HEK293 (cell line): ENCODE measurements at regions not wholly inside any gene's neighbourhood (a gene's known extent, or its start where the extent isn't known, plus 50 kb on each side); places are given as distances from the start of the nearest gene placed in this dataset.

Source experiments
- CTCF ChIA-PET: fragments of 350-600 bp; formaldehyde crosslinking; extraction: SDS; loops from one replicate; lab custom pipeline; 2021; ENCODE audit warnings: antibody characterized with exemption; lab: Yijun Ruan, JAX
- POLR2A ChIA-PET: fragments of 300-600 bp; formaldehyde crosslinking; extraction: SDS; loops from one replicate; lab custom pipeline; 2020; ENCODE audit warnings: antibody characterized with exemption, inconsistent platforms; lab: Yijun Ruan, JAX
- H3K27ac ChIP-seq: fragments of 200-500 bp; sonication (Bioruptor generic); 2 replicates; pipeline ENCODE4 v1.5.1; 2014; ENCODE audit warnings: low read depth, low read length, control low read depth, inconsistent platforms; ENCODE audit errors: extremely low read depth
- H3K36me3 ChIP-seq, 2 experiments: fragments of 200-500 bp in 1 of 2; sonication (Bioruptor generic) in 1 of 2; 1 replicate in 1 of 2; 2 replicates in 1 of 2; pipeline ENCODE4 v1.5.1; 2014 to 2017; ENCODE audit warnings: inconsistent platforms in 2 of 2, low read length in 2 of 2; ENCODE audit not compliant: control insufficient read depth in 2 of 2, insufficient read depth in 1 of 2
- H3K4me1 ChIP-seq: fragments of 200-500 bp; sonication (Bioruptor generic); 2 replicates; pipeline ENCODE4 v1.5.1; 2014; ENCODE audit warnings: mild to moderate bottlenecking, low read length, inconsistent platforms; ENCODE audit not compliant: control insufficient read depth, insufficient read depth
- H3K4me3 ChIP-seq: 2 replicates; pipeline ENCODE4 v1.5.1; 2011; ENCODE audit warnings: low read depth, mild to moderate bottlenecking, control low read depth, low read length, moderate library complexity
- H3K9me3 ChIP-seq: fragments of 200-500 bp; sonication (Bioruptor generic); 2 replicates; pipeline ENCODE4 v1.5.1; 2014; ENCODE audit warnings: low read depth, low read length, inconsistent platforms; ENCODE audit not compliant: control insufficient read depth, insufficient read depth
- EGR2 ChIP-seq: fragments of 450-650 bp; formaldehyde crosslinking; IDR thresholded peaks from 2 replicates; pipeline ENCODE4 v1.5.1; 2016; ENCODE audit warnings: low read depth, missing biosample characterization, missing genetic modification characterization
- HOXD13 ChIP-seq: sonication (generic); formaldehyde crosslinking; IDR thresholded peaks from 2 replicates; pipeline ENCODE4 v1.8.0; 2022; ENCODE audit warnings: missing genetic modification reagents, borderline replicate concordance
- SETDB1 ChIP-seq: IDR thresholded peaks from one replicate; pipeline ENCODE4 v1.6.1; 2017; ENCODE audit warnings: mild to moderate bottlenecking, low read length, moderate library complexity, mixed read lengths; ENCODE audit not compliant: insufficient read length
- ZBTB20 ChIP-seq: fragments of 450-650 bp; formaldehyde crosslinking; IDR thresholded peaks from 2 replicates; pipeline ENCODE4 v1.5.1; 2016; ENCODE audit warnings: missing biosample characterization, missing genetic modification characterization
- ZNF132 ChIP-seq: fragments of 450-650 bp; formaldehyde crosslinking; IDR thresholded peaks from 2 replicates; pipeline ENCODE4 v1.5.1; 2017; ENCODE audit warnings: missing biosample characterization, missing genetic modification characterization, borderline replicate concordance
- ZNF184 ChIP-seq: fragments of 450-650 bp; IDR thresholded peaks from 2 replicates; pipeline ENCODE4 v1.5.1; 2018; ENCODE audit warnings: missing biosample characterization, mild to moderate bottlenecking, missing genetic modification characterization
- ZNF221 ChIP-seq: fragments of 450-650 bp; formaldehyde crosslinking; IDR thresholded peaks from 2 replicates; pipeline ENCODE4 v1.5.1; 2017; ENCODE audit warnings: missing biosample characterization, missing genetic modification characterization, borderline replicate concordance
- ZNF292 ChIP-seq: fragments of 450-650 bp; formaldehyde crosslinking; IDR thresholded peaks from 2 replicates; pipeline ENCODE4 v1.5.1; 2016; ENCODE audit warnings: low read depth, missing biosample characterization, missing genetic modification characterization, borderline replicate concordance
- ZNF366 ChIP-seq: fragments of 450-650 bp; formaldehyde crosslinking; conservative IDR thresholded peaks from 2 replicates; pipeline ENCODE4 v1.5.1; 2016; ENCODE audit warnings: missing biosample characterization, missing genetic modification characterization
- ZNF600 ChIP-seq: fragments of 450-650 bp; formaldehyde crosslinking; IDR thresholded peaks from 2 replicates; pipeline ENCODE4 v1.5.1; 2016; ENCODE audit warnings: missing biosample characterization, missing genetic modification characterization
- ZNF664 ChIP-seq: fragments of 450-650 bp; formaldehyde crosslinking; IDR thresholded peaks from 2 replicates; pipeline ENCODE4 v1.5.1; 2016; ENCODE audit warnings: missing biosample characterization, missing genetic modification characterization
- ZNF830 ChIP-seq: fragments of 450-650 bp; IDR thresholded peaks from 2 replicates; pipeline ENCODE4 v1.5.0; 2018; ENCODE audit warnings: missing biosample characterization, missing genetic modification characterization, low read depth, mild to moderate bottlenecking, moderate library complexity
- TF ChIP-seq, protein P1 (sequence below): fragments of 450-650 bp; formaldehyde crosslinking; IDR thresholded peaks from 2 replicates; pipeline ENCODE4 v1.5.1; 2017; ENCODE audit warnings: missing biosample characterization, missing genetic modification characterization
- TF ChIP-seq, protein P2 (sequence below): fragments of 450-650 bp; formaldehyde crosslinking; IDR thresholded peaks from 2 replicates; pipeline ENCODE4 v1.5.1; 2016; ENCODE audit warnings: missing biosample characterization, missing genetic modification characterization
- TF ChIP-seq, protein P3 (sequence below): fragments of 450-650 bp; formaldehyde crosslinking; conservative IDR thresholded peaks from 2 replicates; pipeline ENCODE4 v1.5.1; 2016; ENCODE audit warnings: low read depth, missing biosample characterization, missing genetic modification characterization
- TF ChIP-seq, protein P4 (sequence below): fragments of 450-650 bp; formaldehyde crosslinking; IDR thresholded peaks from 2 replicates; pipeline ENCODE4 v1.5.1; 2016; ENCODE audit warnings: missing biosample characterization, missing genetic modification characterization
- TF ChIP-seq, protein P5 (sequence below): fragments of 450-650 bp; formaldehyde crosslinking; IDR thresholded peaks from 2 replicates; pipeline ENCODE4 v1.5.1; 2016; ENCODE audit warnings: missing biosample characterization, missing genetic modification characterization

DNA sequence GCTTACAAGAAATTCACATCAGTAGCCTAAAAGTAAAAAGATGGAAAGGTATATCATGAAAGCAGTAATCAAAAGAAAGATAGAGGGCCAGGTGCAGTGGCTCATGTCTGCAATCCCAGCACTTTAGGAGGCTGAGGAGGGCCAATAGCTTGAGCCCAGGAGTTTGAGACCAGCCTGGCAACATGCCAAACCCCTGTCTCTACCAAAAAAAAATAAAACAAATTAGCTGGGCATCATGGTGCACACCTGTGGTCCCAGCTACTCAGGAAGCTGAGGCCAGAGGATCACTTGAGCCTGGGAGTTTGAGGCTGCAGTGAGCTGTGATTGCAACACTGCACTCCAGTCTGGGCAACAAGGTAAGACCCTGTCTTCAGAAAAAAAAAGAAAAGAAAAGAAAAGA, 55.5 kb downstream of the GSPT2 start:
- ChIA-PET CTCF (interaction anchor here (1.5 kb wide), 1 partner anchor 13 kb away, joined by 4 read pairs; no protein-coding TSS in a partner anchor), POLR2A (no interaction called here)
- peaks cover under 1% of the 10 kb centered on the region; the same call in 1 of the 2 replicates for H3K4me1 ChIP-seq
- H3K36me3 ChIP-seq, result no peaks in the 10 kb centered on the region
- H3K4me3 ChIP-seq, result no peak overlapping the region
- no peak for TF ChIP-seq ZBTB20 (tag by site-specific recombination)
- TF ChIP-seq, protein P1, sequence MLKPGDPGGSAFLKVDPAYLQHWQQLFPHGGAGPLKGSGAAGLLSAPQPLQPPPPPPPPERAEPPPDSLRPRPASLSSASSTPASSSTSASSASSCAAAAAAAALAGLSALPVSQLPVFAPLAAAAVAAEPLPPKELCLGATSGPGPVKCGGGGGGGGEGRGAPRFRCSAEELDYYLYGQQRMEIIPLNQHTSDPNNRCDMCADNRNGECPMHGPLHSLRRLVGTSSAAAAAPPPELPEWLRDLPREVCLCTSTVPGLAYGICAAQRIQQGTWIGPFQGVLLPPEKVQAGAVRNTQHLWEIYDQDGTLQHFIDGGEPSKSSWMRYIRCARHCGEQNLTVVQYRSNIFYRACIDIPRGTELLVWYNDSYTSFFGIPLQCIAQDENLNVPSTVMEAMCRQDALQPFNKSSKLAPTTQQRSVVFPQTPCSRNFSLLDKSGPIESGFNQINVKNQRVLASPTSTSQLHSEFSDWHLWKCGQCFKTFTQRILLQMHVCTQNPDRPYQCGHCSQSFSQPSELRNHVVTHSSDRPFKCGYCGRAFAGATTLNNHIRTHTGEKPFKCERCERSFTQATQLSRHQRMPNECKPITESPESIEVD (tag by site-specific recombination), result no peak
- TF ChIP-seq ZNF292, result no peak
- TF ChIP-seq ZNF830 (tag by site-specific recombination), result no peak
- no peak for TF ChIP-seq ZNF600 (tag by site-specific recombination)
- H3K27ac ChIP-seq, result no peak overlapping the region
- no peaks in the 10 kb centered on the region for H3K9me3 ChIP-seq

DNA sequence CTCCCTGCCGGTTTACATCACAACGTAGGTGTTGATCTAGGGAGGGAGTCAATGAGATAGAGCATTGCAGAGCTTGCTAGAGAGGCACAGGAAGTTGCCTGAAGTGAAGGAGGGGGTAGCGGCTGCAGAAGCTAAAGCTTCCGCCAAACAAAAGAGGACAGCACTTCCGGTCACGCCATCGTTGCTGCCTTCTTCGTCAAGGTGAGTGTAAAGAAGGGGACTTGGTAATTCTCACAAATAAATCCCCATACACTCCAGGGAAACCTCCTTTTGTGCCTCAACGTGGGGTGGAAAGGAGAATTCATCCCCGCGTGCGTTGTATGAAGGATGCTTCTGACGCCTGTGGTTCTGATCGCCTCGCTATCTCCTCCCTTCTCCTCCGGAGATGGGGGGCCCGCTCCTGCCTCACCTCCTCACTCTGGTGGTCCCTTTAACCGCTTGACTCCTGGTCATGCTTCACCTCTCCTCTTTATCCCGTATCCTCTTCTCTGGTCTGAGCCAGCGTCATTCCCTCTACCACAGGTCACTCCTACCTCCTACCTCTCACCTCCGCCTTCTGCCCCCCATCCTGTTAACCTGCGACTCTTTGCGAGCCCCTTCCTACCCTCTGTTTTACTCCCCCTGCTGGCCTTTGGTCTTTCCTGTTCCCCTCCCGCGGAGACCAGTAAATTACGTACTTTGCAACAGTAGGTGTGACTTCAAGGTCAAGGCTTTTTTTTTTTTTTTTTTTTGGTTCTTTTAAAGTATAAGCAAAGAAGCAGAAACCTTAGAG, 59.9 kb downstream of the GSPT2 start:
- Histone ChIP-seq H3K36me3 (no peaks in the 10 kb centered on the region; a peak in 1 of 3 replicates), H3K27ac (peak overlapping the region; percentile 8; the same call in 1 of the 2 replicates), H3K4me1 (peaks cover 3% of the 10 kb centered on the region; the same call in 1 of the 2 replicates), H3K9me3 (no peaks in the 10 kb centered on the region; the same call in 1 of the 2 replicates), H3K4me3 (peak overlapping the region; percentile 55)
- CTCF ChIA-PET, result interaction anchor here (0.6 to 0.7 kb wide), 6 partner anchors 21 to 365 kb away, joined by 3 to 8 read pairs (median 4); partner anchors contain the start of gene GSPT2
- POLR2A ChIA-PET, result no interaction called here
- TF ChIP-seq HOXD13 (CRISPR knock-in tag) (no peak), ZNF221 (tag by site-specific recombination) (no peak), ZNF184 (tag by site-specific recombination) (no peak), ZNF132 (no peak), EGR2 (peak; percentile 38; the same call in 1 of the 2 replicates), SETDB1 (peak; percentile 47), ZNF366 (tag by site-specific recombination) (peak; percentile 64; the same call in 1 of the 2 replicates), ZNF664 (tag by site-specific recombination) (peak; percentile 58; the same call in 1 of the 2 replicates)
- TF ChIP-seq, protein P2, sequence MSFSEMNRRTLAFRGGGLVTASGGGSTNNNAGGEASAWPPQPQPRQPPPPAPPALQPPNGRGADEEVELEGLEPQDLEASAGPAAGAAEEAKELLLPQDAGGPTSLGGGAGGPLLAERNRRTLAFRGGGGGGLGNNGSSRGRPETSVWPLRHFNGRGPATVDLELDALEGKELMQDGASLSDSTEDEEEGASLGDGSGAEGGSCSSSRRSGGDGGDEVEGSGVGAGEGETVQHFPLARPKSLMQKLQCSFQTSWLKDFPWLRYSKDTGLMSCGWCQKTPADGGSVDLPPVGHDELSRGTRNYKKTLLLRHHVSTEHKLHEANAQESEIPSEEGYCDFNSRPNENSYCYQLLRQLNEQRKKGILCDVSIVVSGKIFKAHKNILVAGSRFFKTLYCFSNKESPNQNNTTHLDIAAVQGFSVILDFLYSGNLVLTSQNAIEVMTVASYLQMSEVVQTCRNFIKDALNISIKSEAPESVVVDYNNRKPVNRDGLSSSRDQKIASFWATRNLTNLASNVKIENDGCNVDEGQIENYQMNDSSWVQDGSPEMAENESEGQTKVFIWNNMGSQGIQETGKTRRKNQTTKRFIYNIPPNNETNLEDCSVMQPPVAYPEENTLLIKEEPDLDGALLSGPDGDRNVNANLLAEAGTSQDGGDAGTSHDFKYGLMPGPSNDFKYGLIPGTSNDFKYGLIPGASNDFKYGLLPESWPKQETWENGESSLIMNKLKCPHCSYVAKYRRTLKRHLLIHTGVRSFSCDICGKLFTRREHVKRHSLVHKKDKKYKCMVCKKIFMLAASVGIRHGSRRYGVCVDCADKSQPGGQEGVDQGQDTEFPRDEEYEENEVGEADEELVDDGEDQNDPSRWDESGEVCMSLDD (tag by site-specific recombination), result 0 out of 2 replicates have a peak, but pooled peaks have one; percentile 49
- TF ChIP-seq, protein P3, sequence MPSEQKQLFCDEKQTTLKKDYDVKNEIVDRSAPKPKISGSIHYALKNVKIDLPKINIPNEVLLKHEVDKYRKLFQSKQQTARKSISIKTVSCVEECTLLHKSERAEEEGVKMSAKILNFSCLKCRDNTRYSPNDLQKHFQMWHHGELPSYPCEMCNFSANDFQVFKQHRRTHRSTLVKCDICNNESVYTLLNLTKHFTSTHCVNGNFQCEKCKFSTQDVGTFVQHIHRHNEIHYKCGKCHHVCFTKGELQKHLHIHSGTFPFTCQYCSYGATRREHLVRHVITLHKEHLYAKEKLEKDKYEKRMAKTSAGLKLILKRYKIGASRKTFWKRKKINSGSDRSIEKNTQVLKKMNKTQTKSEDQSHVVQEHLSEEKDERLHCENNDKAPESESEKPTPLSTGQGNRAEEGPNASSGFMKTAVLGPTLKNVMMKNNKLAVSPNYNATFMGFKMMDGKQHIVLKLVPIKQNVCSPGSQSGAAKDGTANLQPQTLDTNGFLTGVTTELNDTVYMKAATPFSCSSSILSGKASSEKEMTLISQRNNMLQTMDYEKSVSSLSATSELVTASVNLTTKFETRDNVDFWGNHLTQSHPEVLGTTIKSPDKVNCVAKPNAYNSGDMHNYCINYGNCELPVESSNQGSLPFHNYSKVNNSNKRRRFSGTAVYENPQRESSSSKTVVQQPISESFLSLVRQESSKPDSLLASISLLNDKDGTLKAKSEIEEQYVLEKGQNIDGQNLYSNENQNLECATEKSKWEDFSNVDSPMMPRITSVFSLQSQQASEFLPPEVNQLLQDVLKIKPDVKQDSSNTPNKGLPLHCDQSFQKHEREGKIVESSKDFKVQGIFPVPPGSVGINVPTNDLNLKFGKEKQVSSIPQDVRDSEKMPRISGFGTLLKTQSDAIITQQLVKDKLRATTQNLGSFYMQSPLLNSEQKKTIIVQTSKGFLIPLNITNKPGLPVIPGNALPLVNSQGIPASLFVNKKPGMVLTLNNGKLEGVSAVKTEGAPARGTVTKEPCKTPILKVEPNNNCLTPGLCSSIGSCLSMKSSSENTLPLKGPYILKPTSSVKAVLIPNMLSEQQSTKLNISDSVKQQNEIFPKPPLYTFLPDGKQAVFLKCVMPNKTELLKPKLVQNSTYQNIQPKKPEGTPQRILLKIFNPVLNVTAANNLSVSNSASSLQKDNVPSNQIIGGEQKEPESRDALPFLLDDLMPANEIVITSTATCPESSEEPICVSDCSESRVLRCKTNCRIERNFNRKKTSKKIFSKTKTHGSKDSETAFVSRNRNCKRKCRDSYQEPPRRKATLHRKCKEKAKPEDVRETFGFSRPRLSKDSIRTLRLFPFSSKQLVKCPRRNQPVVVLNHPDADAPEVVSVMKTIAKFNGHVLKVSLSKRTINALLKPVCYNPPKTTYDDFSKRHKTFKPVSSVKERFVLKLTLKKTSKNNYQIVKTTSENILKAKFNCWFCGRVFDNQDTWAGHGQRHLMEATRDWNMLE (tag by site-specific recombination), result peak; percentile 95
- TF ChIP-seq, protein P4, sequence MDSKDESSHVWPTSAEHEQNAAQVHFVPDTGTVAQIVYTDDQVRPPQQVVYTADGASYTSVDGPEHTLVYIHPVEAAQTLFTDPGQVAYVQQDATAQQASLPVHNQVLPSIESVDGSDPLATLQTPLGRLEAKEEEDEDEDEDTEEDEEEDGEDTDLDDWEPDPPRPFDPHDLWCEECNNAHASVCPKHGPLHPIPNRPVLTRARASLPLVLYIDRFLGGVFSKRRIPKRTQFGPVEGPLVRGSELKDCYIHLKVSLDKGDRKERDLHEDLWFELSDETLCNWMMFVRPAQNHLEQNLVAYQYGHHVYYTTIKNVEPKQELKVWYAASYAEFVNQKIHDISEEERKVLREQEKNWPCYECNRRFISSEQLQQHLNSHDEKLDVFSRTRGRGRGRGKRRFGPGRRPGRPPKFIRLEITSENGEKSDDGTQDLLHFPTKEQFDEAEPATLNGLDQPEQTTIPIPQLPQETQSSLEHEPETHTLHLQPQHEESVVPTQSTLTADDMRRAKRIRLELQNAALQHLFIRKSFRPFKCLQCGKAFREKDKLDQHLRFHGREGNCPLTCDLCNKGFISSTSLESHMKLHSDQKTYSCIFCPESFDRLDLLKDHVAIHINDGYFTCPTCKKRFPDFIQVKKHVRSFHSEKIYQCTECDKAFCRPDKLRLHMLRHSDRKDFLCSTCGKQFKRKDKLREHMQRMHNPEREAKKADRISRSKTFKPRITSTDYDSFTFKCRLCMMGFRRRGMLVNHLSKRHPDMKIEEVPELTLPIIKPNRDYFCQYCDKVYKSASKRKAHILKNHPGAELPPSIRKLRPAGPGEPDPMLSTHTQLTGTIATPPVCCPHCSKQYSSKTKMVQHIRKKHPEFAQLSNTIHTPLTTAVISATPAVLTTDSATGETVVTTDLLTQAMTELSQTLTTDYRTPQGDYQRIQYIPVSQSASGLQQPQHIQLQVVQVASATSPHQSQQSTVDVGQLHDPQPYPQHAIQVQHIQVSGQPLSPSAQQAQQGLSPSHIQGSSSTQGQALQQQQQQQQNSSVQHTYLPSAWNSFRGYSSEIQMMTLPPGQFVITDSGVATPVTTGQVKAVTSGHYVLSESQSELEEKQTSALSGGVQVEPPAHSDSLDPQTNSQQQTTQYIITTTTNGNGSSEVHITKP (tag by site-specific recombination), result peak; percentile 80
- TF ChIP-seq, protein P5, sequence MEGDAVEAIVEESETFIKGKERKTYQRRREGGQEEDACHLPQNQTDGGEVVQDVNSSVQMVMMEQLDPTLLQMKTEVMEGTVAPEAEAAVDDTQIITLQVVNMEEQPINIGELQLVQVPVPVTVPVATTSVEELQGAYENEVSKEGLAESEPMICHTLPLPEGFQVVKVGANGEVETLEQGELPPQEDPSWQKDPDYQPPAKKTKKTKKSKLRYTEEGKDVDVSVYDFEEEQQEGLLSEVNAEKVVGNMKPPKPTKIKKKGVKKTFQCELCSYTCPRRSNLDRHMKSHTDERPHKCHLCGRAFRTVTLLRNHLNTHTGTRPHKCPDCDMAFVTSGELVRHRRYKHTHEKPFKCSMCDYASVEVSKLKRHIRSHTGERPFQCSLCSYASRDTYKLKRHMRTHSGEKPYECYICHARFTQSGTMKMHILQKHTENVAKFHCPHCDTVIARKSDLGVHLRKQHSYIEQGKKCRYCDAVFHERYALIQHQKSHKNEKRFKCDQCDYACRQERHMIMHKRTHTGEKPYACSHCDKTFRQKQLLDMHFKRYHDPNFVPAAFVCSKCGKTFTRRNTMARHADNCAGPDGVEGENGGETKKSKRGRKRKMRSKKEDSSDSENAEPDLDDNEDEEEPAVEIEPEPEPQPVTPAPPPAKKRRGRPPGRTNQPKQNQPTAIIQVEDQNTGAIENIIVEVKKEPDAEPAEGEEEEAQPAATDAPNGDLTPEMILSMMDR, result peak; percentile 59; the same call in 1 of the 2 replicates
